ENCODE measurements at regions not wholly inside any gene's neighbourhood (a gene's known extent, or its start where the extent isn't known, plus 50 kb on each side); places are given as distances from the start of the nearest gene placed in this dataset.

DNA sequence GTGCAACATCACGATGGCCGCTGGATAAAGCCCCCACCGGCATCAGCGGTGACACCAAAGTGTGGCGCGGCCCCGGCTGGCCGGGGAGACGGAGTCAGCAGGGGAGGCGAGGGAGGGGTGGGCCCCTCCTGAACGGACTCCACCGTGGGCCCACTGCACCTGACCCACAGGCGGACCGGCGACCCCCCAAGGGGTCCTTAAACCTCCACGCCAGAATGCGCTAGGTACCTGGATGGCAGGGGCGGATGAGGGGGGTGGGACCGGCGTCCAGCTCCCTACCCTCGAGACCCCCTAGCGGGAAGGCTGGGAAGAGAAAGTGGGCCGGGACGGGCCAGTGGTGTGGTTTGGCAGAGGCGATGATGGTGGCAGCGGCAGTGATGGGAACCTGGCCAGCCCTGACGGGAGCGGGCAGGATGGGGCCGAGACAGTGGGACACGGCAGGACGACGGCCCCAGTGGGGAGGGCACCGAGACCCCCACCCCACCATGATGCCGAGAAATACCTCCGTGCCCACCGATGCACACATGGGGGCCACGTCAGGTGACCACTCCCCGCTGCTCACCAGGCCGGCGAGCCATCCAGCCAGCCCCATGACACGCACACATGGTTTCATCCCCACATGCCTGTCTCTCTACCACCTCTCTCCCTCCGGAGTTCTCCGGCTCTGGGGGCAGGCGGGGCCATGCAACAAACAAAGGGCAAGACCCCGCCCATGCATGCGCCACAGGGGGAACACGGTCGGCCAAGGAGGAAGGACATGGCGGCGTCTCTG, 771.9 kb upstream of the DEFB115 start:
- H3K79me2 ChIP-seq (ENCODE audit: control insufficient read depth, insufficient read depth, low read length), result no peaks in the 10 kb centered on the region
- no peaks in the 10 kb centered on the region for H3K9me3 ChIP-seq (replicated peaks; ENCODE audit: control insufficient read depth, insufficient read depth, low read length)
- H4K20me1 ChIP-seq (replicated peaks; ENCODE audit: control insufficient read depth, extremely low read depth, insufficient read depth, low read length), result no peaks in the 10 kb centered on the region
- intact Hi-C loops (cut with micrococcal nuclease), result no loop called here
- ChIA-PET POLR2A (no interaction called here), CTCF (no interaction called here)
- DNase-seq (ENCODE audit: low read depth, low spot score) (no peak), FAIRE-seq (no peak)
- dilution Hi-C loops (cut with MboI; ENCODE audit: extremely low pct_ligation_motif_present, low sequenced_read_pairs), result no loop called here
- TF ChIP-seq POLR2A (IDR thresholded peaks at IDR 0.05; ENCODE audit: low read depth, low read length) (no peak), FOS (IDR thresholded peaks at IDR 0.05; ENCODE audit: borderline replicate concordance, insufficient read depth, low read length) (no peak), JUN (IDR thresholded peaks at IDR 0.05; ENCODE audit: borderline replicate concordance, insufficient read depth, insufficient read length, low read depth) (no peak)
- TF ChIP-seq, protein P1, sequence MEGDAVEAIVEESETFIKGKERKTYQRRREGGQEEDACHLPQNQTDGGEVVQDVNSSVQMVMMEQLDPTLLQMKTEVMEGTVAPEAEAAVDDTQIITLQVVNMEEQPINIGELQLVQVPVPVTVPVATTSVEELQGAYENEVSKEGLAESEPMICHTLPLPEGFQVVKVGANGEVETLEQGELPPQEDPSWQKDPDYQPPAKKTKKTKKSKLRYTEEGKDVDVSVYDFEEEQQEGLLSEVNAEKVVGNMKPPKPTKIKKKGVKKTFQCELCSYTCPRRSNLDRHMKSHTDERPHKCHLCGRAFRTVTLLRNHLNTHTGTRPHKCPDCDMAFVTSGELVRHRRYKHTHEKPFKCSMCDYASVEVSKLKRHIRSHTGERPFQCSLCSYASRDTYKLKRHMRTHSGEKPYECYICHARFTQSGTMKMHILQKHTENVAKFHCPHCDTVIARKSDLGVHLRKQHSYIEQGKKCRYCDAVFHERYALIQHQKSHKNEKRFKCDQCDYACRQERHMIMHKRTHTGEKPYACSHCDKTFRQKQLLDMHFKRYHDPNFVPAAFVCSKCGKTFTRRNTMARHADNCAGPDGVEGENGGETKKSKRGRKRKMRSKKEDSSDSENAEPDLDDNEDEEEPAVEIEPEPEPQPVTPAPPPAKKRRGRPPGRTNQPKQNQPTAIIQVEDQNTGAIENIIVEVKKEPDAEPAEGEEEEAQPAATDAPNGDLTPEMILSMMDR (IDR thresholded peaks at IDR 0.05; ENCODE audit: extremely low read depth in 1 of 2, insufficient read depth in 1 of 2, low read depth in 1 of 2, low read length in 2 of 2), result no peak
- no peak overlapping the region for H3K4me2 ChIP-seq (ENCODE audit: insufficient read depth, low read length)
- no peak overlapping the region for H3K9ac ChIP-seq (replicated peaks; ENCODE audit: extremely low read depth, insufficient read depth, low read length)
- no peaks in the 10 kb centered on the region for H3K36me3 ChIP-seq (ENCODE audit: control insufficient read depth in 2 of 2, extremely low read depth in 1 of 2, insufficient read depth in 2 of 2, low read length in 2 of 2)
- no peaks in the 10 kb centered on the region for H3K9me1 ChIP-seq (replicated peaks; ENCODE audit: control insufficient read depth, extremely low read depth, insufficient read depth, low read length)
- no peak overlapping the region for H3K4me3 ChIP-seq (replicated peaks in 1 of 3; ENCODE audit: insufficient read depth in 1 of 3, low read depth in 1 of 3, low read length in 3 of 3)
- H3K4me1 ChIP-seq (ENCODE audit: control insufficient read depth, extremely low read depth, insufficient read depth, low read length), result no peaks in the 10 kb centered on the region
- H3K27ac ChIP-seq (ENCODE audit: insufficient read depth, low read depth, low read length), result no peak overlapping the region
- no peaks in the 10 kb centered on the region for H3K27me3 ChIP-seq (ENCODE audit: control insufficient read depth in 2 of 2, insufficient read depth in 2 of 2, low read length in 2 of 2)
- BruUV-seq (replicated peaks), result no TSS peak
- H2AFZ ChIP-seq (ENCODE audit: low read depth, low read length), result no peak overlapping the region

DNA sequence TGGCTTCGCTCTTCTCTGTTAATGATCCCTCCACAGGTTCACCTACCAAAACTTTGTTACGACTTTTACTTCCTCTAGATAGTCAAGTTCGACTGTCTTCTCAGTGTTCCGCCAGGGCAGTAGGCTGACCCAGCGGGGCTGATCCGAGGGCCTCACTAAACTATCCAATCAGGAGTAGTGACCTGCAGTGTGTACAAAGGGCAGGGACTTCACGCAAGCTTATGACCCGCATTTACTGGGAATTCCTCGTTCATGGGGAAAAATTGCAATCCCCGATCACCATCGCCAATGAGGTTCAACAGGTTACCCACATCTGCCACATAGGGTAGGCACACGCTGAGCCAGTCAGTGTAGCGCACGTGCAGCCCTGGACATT, 771.4 kb upstream of the DEFB115 start:
- Histone ChIP-seq H3K9me3 (replicated peaks; ENCODE audit: control insufficient read depth, insufficient read depth, low read length) (no peaks in the 10 kb centered on the region), H3K9ac (replicated peaks; ENCODE audit: extremely low read depth, insufficient read depth, low read length) (no peak overlapping the region), H2AFZ (ENCODE audit: low read depth, low read length) (no peak overlapping the region), H3K9me1 (replicated peaks; ENCODE audit: control insufficient read depth, extremely low read depth, insufficient read depth, low read length) (no peaks in the 10 kb centered on the region), H4K20me1 (replicated peaks; ENCODE audit: control insufficient read depth, extremely low read depth, insufficient read depth, low read length) (no peaks in the 10 kb centered on the region), H3K36me3 (ENCODE audit: control insufficient read depth in 2 of 2, extremely low read depth in 1 of 2, insufficient read depth in 2 of 2, low read length in 2 of 2) (no peaks in the 10 kb centered on the region), H3K4me2 (ENCODE audit: insufficient read depth, low read length) (no peak overlapping the region), H3K27me3 (ENCODE audit: control insufficient read depth in 2 of 2, insufficient read depth in 2 of 2, low read length in 2 of 2) (no peaks in the 10 kb centered on the region), H3K79me2 (ENCODE audit: control insufficient read depth, insufficient read depth, low read length) (no peaks in the 10 kb centered on the region), H3K27ac (ENCODE audit: insufficient read depth, low read depth, low read length) (no peak overlapping the region), H3K4me1 (ENCODE audit: control insufficient read depth, extremely low read depth, insufficient read depth, low read length) (no peaks in the 10 kb centered on the region), H3K4me3 (replicated peaks in 1 of 3; ENCODE audit: insufficient read depth in 1 of 3, low read depth in 1 of 3, low read length in 3 of 3) (no peak overlapping the region)
- BruUV-seq (replicated peaks), result no TSS peak
- FAIRE-seq, result no peak
- no peak for DNase-seq (ENCODE audit: low read depth, low spot score)
- CTCF ChIA-PET, result no interaction called here
- dilution Hi-C loops (cut with MboI; ENCODE audit: extremely low pct_ligation_motif_present, low sequenced_read_pairs) (no loop called here), intact Hi-C loops (cut with micrococcal nuclease) (no loop called here)
- TF ChIP-seq FOS (IDR thresholded peaks at IDR 0.05; ENCODE audit: borderline replicate concordance, insufficient read depth, low read length) (no peak), POLR2AphosphoS5 (IDR thresholded peaks at IDR 0.05; ENCODE audit: insufficient read depth, low read depth, low read length) (no peak), POLR2A (IDR thresholded peaks at IDR 0.05; ENCODE audit: low read depth, low read length) (no peak), GATA2 (IDR thresholded peaks at IDR 0.05; ENCODE audit: insufficient read depth, insufficient read length, low read depth, low read length) (no peak), JUN (IDR thresholded peaks at IDR 0.05; ENCODE audit: borderline replicate concordance, insufficient read depth, insufficient read length, low read depth) (no peak), EZH2 (IDR thresholded peaks at IDR 0.05; ENCODE audit: borderline replicate concordance, low read depth, low read length, severe bottlenecking) (no peak), MYC (IDR thresholded peaks at IDR 0.05; ENCODE audit: low read depth, low read length) (no peak)
- TF ChIP-seq, protein P1 (IDR thresholded peaks at IDR 0.05; ENCODE audit: extremely low read depth in 1 of 2, insufficient read depth in 1 of 2, low read depth in 1 of 2, low read length in 2 of 2), result no peak
- TF ChIP-seq, protein P2, sequence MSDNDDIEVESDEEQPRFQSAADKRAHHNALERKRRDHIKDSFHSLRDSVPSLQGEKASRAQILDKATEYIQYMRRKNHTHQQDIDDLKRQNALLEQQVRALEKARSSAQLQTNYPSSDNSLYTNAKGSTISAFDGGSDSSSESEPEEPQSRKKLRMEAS (IDR thresholded peaks at IDR 0.05; ENCODE audit: insufficient read depth, insufficient read length), result no peak
- POLR2A ChIA-PET, result no interaction called here

Data from endothelial cell of umbilical vein (primary cell).